Tibial nerve (tissue), 3 donors: ENCODE measurements at regions not wholly inside any gene's neighbourhood (a gene's known extent, or its start where the extent isn't known, plus 50 kb on each side); places are given as distances from the start of the nearest gene placed in this dataset.

Experiments used
- CTCF ChIP-seq, 5 experiments: fragments of 200-600 bp in 3 of 5; fragments of 450-650 bp in 2 of 5; sonication (generic) in 3 of 5; IDR thresholded peaks; one replicate each; pipeline ENCODE4 v1.5.1; 2016 to 2019; ENCODE audit warnings: antibody characterized with exemption in 5 of 5, mild to moderate bottlenecking in 3 of 5, moderate library complexity in 2 of 5
- POLR2A ChIP-seq, 2 donors: fragments of 450-650 bp; IDR thresholded peaks; one replicate each; pipeline ENCODE4 v1.6.1; 2017; ENCODE audit warnings: antibody characterized with exemption in 2 of 2, mild to moderate bottlenecking in 2 of 2, moderate library complexity in 2 of 2

GRCh38 chr3:152902141-152902669 lies 67.3 kb downstream of the P2RY1 start:
- no peak for TF ChIP-seq CTCF (IDR thresholded peaks at IDR 0.05)
- no peak for TF ChIP-seq POLR2A (IDR thresholded peaks at IDR 0.05)
